ENCODE measurements at regions not wholly inside any gene's neighbourhood (a gene's known extent, or its start where the extent isn't known, plus 50 kb on each side); places are given as distances from the start of the nearest gene placed in this dataset.

DNA sequence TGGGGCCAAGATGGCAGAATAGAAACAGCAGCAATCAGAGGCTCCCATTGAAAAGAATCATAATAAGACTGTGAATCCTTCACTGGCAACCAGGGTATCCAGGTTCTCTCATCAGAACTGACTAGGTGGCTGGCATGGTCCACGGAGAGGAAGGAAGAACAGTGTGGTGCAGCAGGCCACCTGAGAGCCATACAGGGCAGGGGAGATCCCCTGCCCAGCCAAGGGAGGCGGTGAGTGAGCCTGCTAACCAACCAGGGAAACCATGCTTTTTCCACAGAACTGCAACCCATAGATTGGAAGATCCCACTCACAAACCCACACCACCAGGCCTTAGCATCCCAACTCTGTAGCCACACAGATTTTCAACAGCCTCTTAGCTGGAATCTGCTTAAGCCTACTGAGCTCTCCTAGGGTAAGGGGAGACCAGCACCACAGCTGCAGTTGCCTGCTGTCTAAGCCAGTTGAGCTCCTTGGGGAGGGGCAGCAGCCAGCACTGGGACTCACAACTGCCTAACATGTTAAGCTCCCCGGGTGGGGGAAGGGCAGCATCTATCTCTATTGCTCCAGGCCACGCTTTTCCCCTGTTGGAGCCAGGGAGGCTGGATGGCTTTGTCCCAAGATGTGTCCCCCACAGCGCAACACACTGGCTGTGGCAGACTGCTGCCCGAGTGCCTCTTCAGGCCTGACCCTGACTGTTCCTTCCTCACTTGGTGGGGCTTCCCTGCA is 342.6 kb upstream of the CCDC196 start:
- H4K20me1 ChIP-seq (ENCODE audit: control insufficient read depth, extremely low read depth, insufficient read depth, low read length): no peaks in the 10 kb centered on the region
- no peaks in the 10 kb centered on the region for H3K36me3 ChIP-seq (ENCODE audit: control insufficient read depth, insufficient read depth, low read length)
- no peak overlapping the region for H3K27ac ChIP-seq (ENCODE audit: insufficient read depth, low read length)
- TF ChIP-seq EZH2 (IDR thresholded peaks at IDR 0.05; ENCODE audit: low read length, missing control alignments): no peak
- TF ChIP-seq CTCF (conservative IDR thresholded peaks at IDR 0.05 in 1 of 2, IDR thresholded peaks at IDR 0.05 in 1 of 2; ENCODE audit: low read depth in 1 of 2, low read length in 2 of 2): no peak
- no peaks in the 10 kb centered on the region for H3K27me3 ChIP-seq (ENCODE audit: control insufficient read depth, insufficient read depth, low read length)
- no peak overlapping the region for H3K4me3 ChIP-seq (replicated peaks in 1 of 4; ENCODE audit: control extremely low read depth in 1 of 4, insufficient read depth in 1 of 4, low read depth in 3 of 4, low read length in 4 of 4)
- H3K9ac ChIP-seq (ENCODE audit: insufficient read depth, low read length): no peak overlapping the region
- H3K4me1 ChIP-seq (ENCODE audit: control insufficient read depth, extremely low read depth, insufficient read depth, low read length): no peaks in the 10 kb centered on the region
- H3K9me3 ChIP-seq (ENCODE audit: control insufficient read depth, insufficient read depth, low read depth, low read length): no peaks in the 10 kb centered on the region
- no peak overlapping the region for H3K4me2 ChIP-seq (ENCODE audit: extremely low read depth, insufficient read depth, low read length)
- DNase-seq (ENCODE audit: low read depth in 2 of 2): no peak
- no peak overlapping the region for H2AFZ ChIP-seq (ENCODE audit: low read length)
- no peaks in the 10 kb centered on the region for H3K79me2 ChIP-seq (ENCODE audit: control insufficient read depth, insufficient read depth, low read length)

DNA sequence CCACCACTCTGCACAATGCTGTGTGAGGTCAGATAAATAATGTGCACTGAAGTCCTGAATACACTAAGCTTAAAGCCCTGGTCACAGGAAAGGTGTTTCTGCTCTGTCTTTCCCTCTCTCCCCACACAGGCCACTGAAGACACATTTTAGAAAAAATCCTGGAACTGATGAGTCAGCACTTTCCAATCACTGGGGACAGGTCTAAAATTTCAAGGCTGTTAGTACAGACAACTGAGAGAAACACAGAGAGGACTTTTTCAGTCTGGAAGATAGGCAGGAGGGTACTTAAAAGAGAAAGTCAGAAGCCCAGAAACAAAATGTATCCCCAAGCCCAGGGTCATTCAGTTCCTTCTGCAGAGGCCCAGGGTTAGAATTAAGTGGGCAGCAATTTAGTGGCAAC is 333.9 kb upstream of the CCDC196 start:
- Histone ChIP-seq H3K9me3 (ENCODE audit: control insufficient read depth, insufficient read depth, low read depth, low read length) (no peaks in the 10 kb centered on the region), H3K4me2 (ENCODE audit: extremely low read depth, insufficient read depth, low read length) (no peak overlapping the region)
- TF ChIP-seq EZH2 (IDR thresholded peaks at IDR 0.05; ENCODE audit: low read length, missing control alignments) (no peak), CTCF (conservative IDR thresholded peaks at IDR 0.05 in 1 of 2, IDR thresholded peaks at IDR 0.05 in 1 of 2; ENCODE audit: low read depth in 1 of 2, low read length in 2 of 2) (no peak)

GRCh38 chr14:66152747-66153146 is 333.4 kb upstream of the CCDC196 start:
- H3K27me3 ChIP-seq (ENCODE audit: control insufficient read depth, insufficient read depth, low read length): no peaks in the 10 kb centered on the region
- H3K27ac ChIP-seq (ENCODE audit: insufficient read depth, low read length): no peak overlapping the region
- H3K36me3 ChIP-seq (ENCODE audit: control insufficient read depth, insufficient read depth, low read length): no peaks in the 10 kb centered on the region
- H3K9me3 ChIP-seq (ENCODE audit: control insufficient read depth, insufficient read depth, low read depth, low read length): no peaks in the 10 kb centered on the region
- no peak overlapping the region for H2AFZ ChIP-seq (ENCODE audit: low read length)
- no peak overlapping the region for H3K9ac ChIP-seq (ENCODE audit: insufficient read depth, low read length)
- H4K20me1 ChIP-seq (ENCODE audit: control insufficient read depth, extremely low read depth, insufficient read depth, low read length): no peaks in the 10 kb centered on the region
- H3K4me1 ChIP-seq (ENCODE audit: control insufficient read depth, extremely low read depth, insufficient read depth, low read length): no peaks in the 10 kb centered on the region
- H3K4me2 ChIP-seq (ENCODE audit: extremely low read depth, insufficient read depth, low read length): no peak overlapping the region
- no peak overlapping the region for H3K4me3 ChIP-seq (replicated peaks in 1 of 4; ENCODE audit: control extremely low read depth in 1 of 4, insufficient read depth in 1 of 4, low read depth in 3 of 4, low read length in 4 of 4)
- DNase-seq (ENCODE audit: low read depth in 2 of 2): no peak
- TF ChIP-seq CTCF (conservative IDR thresholded peaks at IDR 0.05 in 1 of 2, IDR thresholded peaks at IDR 0.05 in 1 of 2; ENCODE audit: low read depth in 1 of 2, low read length in 2 of 2) (no peak), EZH2 (IDR thresholded peaks at IDR 0.05; ENCODE audit: low read length, missing control alignments) (no peak)
- H3K79me2 ChIP-seq (ENCODE audit: control insufficient read depth, insufficient read depth, low read length): no peaks in the 10 kb centered on the region

More for the DNA sequence above, 333.9 kb upstream of the CCDC196 start:
- no peak for DNase-seq (ENCODE audit: low read depth in 2 of 2)
- no peaks in the 10 kb centered on the region for H3K79me2 ChIP-seq (ENCODE audit: control insufficient read depth, insufficient read depth, low read length)
- no peaks in the 10 kb centered on the region for H3K36me3 ChIP-seq (ENCODE audit: control insufficient read depth, insufficient read depth, low read length)
- no peak overlapping the region for H3K27ac ChIP-seq (ENCODE audit: insufficient read depth, low read length)
- H3K4me3 ChIP-seq (replicated peaks in 1 of 4; ENCODE audit: control extremely low read depth in 1 of 4, insufficient read depth in 1 of 4, low read depth in 3 of 4, low read length in 4 of 4): no peak overlapping the region
- no peak overlapping the region for H2AFZ ChIP-seq (ENCODE audit: low read length)
- no peak overlapping the region for H3K9ac ChIP-seq (ENCODE audit: insufficient read depth, low read length)
- no peaks in the 10 kb centered on the region for H3K27me3 ChIP-seq (ENCODE audit: control insufficient read depth, insufficient read depth, low read length)
- H4K20me1 ChIP-seq (ENCODE audit: control insufficient read depth, extremely low read depth, insufficient read depth, low read length): no peaks in the 10 kb centered on the region
- no peaks in the 10 kb centered on the region for H3K4me1 ChIP-seq (ENCODE audit: control insufficient read depth, extremely low read depth, insufficient read depth, low read length)

Measured in fibroblast of lung (primary cell).